SK-N-MC (cell line): ENCODE measurements at regions not wholly inside any gene's neighbourhood (a gene's known extent, or its start where the extent isn't known, plus 50 kb on each side); places are given as distances from the start of the nearest gene placed in this dataset.

Experiments
- DNase-seq: peaks from one replicate; pipeline ENCODE4 v3.0.0-alpha.2; 2011; ENCODE audit warnings: low read depth, low spot score
- H3K27ac ChIP-seq: fragments of 200-600 bp; sonication (generic); 2 replicates; pipeline ENCODE4 v1.5.1; 2016; ENCODE audit warnings: mixed run types
- H3K36me3 ChIP-seq: fragments of 200-600 bp; sonication (generic); 2 replicates; pipeline ENCODE4 v1.6.1; 2017; ENCODE audit warnings: antibody characterized with exemption, low read length, mixed read lengths; ENCODE audit not compliant: insufficient read depth
- H3K4me3 ChIP-seq: fragments of 200-600 bp; sonication (generic); 2 replicates; pipeline ENCODE4 v1.5.1; 2016
- H3K9ac ChIP-seq: fragments of 200-600 bp; sonication (generic); 2 replicates; pipeline ENCODE4 v1.8.0; 2017; ENCODE audit warnings: mixed run types, mixed read lengths; ENCODE audit not compliant: insufficient read length
- H3K9me3 ChIP-seq: fragments of 200-600 bp; sonication (generic); 2 replicates; pipeline ENCODE4 v1.6.1; 2017; ENCODE audit warnings: low read depth, mild to moderate bottlenecking, antibody characterized with exemption, low read length, moderate library complexity, mixed read lengths
- EZH2 ChIP-seq: fragments of 200-600 bp; sonication (generic); IDR thresholded peaks from one replicate; pipeline ENCODE4 v1.6.1; 2017; ENCODE audit warnings: antibody characterized with exemption
- FOXP2 ChIP-seq: optimal IDR thresholded peaks from 2 replicates; pipeline ENCODE3; 2011; ENCODE audit warnings: mild to moderate bottlenecking, moderate library complexity; ENCODE audit not compliant: insufficient read depth; ENCODE audit errors: extremely low read length, control extremely low read depth
- POLR2AphosphoS5 ChIP-seq: IDR thresholded peaks from 2 replicates; pipeline ENCODE4 v1.6.1; 2012; ENCODE audit warnings: mild to moderate bottlenecking, low read depth, low read length, borderline replicate concordance

GRCh38 chr12:24473097-24473496, 475.8 kb downstream of the BCAT1 start:
- Histone ChIP-seq H3K27ac (no peak overlapping the region), H3K9ac (no peak overlapping the region), H3K36me3 (no peaks in the 10 kb centered on the region), H3K4me3 (no peak overlapping the region), H3K9me3 (no peaks in the 10 kb centered on the region)
- DNase-seq: no peak
- TF ChIP-seq POLR2AphosphoS5: no peak
- TF ChIP-seq FOXP2: no peak
- no peak for TF ChIP-seq EZH2

GRCh38 chr12:24470050-24470449, 478.9 kb downstream of the BCAT1 start:
- no peaks in the 10 kb centered on the region for H3K36me3 ChIP-seq
- H3K27ac ChIP-seq: no peak overlapping the region
- no peak overlapping the region for H3K9ac ChIP-seq
- no peak for DNase-seq
- TF ChIP-seq FOXP2 (no peak), EZH2 (no peak), POLR2AphosphoS5 (no peak)
- no peaks in the 10 kb centered on the region for H3K9me3 ChIP-seq
- no peak overlapping the region for H3K4me3 ChIP-seq

GRCh38 chr12:24469089-24469488, 479.8 kb downstream of the BCAT1 start:
- Histone ChIP-seq H3K4me3 (no peak overlapping the region), H3K27ac (no peak overlapping the region), H3K9ac (no peak overlapping the region), H3K9me3 (no peaks in the 10 kb centered on the region), H3K36me3 (no peaks in the 10 kb centered on the region)
- DNase-seq: no peak
- TF ChIP-seq FOXP2: no peak
- TF ChIP-seq EZH2: no peak
- TF ChIP-seq POLR2AphosphoS5: no peak

- H3K36me3 ChIP-seq: no peaks in the 10 kb centered on the region
- H3K27ac ChIP-seq: no peak overlapping the region
- no peak overlapping the region for H3K9ac ChIP-seq
- no peak for DNase-seq
- no peak for TF ChIP-seq POLR2AphosphoS5
- TF ChIP-seq FOXP2: no peak
- no peak for TF ChIP-seq EZH2
- H3K9me3 ChIP-seq: no peaks in the 10 kb centered on the region
- no peak overlapping the region for H3K4me3 ChIP-seq
Observed at GRCh38 chr12:24467226-24467625, 481.7 kb downstream of the BCAT1 start.

DNA sequence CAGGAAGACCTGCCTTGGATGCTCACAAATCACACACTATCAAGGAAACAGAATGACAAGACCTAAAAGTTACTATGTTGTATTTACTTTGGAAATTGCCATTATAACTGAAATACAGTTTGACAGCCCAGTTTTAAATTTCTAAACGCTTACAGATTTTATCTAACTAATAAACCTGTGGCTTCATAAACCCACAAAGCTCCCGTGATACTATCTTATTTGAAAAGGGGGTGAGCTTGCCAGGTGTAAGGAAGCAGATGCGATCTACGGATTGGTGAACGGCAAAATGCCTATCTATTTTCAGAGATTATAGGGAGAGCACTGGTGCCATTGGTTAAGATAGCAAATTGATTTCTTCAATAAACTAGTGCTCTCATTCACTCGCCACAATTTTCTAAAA, 485.5 kb downstream of the BCAT1 start:
- no peak for DNase-seq
- Histone ChIP-seq H3K36me3 (no peaks in the 10 kb centered on the region), H3K4me3 (no peak overlapping the region), H3K27ac (no peak overlapping the region), H3K9ac (no peak overlapping the region), H3K9me3 (no peaks in the 10 kb centered on the region)
- TF ChIP-seq POLR2AphosphoS5 (no peak), FOXP2 (no peak), EZH2 (no peak)

- H3K9ac ChIP-seq: no peak overlapping the region
- no peaks in the 10 kb centered on the region for H3K9me3 ChIP-seq
- no peak for TF ChIP-seq EZH2
- no peak for TF ChIP-seq POLR2AphosphoS5
- TF ChIP-seq FOXP2: no peak
- DNase-seq: no peak
- no peak overlapping the region for H3K27ac ChIP-seq
- H3K36me3 ChIP-seq: no peaks in the 10 kb centered on the region
- H3K4me3 ChIP-seq: no peak overlapping the region
Observed at GRCh38 chr12:24462946-24463345, 486.0 kb downstream of the BCAT1 start.

DNA sequence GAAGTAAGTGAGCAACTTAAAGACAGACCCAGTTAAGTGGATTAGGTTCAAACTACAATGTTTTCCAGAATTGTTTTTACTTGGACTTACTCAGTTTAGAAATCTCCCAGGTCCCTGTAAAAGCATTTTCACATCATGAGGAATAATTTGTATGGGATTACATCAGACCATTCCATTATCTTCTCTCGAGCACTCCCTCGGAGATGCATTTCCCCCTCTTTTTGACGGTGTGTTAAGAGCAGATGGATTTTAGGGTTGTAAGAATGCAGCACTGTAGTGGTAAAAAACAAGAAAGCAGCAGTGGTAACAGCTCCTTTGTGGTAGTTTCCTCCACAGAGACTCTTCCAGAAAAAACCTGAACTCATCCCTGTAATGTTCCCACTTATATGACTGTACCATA, 488.4 kb downstream of the BCAT1 start:
- no peak overlapping the region for H3K9ac ChIP-seq
- no peak for TF ChIP-seq POLR2AphosphoS5
- TF ChIP-seq EZH2: no peak
- no peak for TF ChIP-seq FOXP2
- no peak overlapping the region for H3K4me3 ChIP-seq
- DNase-seq: no peak
- H3K36me3 ChIP-seq: no peaks in the 10 kb centered on the region
- H3K27ac ChIP-seq: no peak overlapping the region
- H3K9me3 ChIP-seq: no peaks in the 10 kb centered on the region

GRCh38 chr12:24460099-24460498, 488.8 kb downstream of the BCAT1 start:
- Histone ChIP-seq H3K27ac (no peak overlapping the region), H3K9ac (no peak overlapping the region), H3K4me3 (no peak overlapping the region), H3K36me3 (no peaks in the 10 kb centered on the region), H3K9me3 (no peaks in the 10 kb centered on the region)
- no peak for DNase-seq
- TF ChIP-seq EZH2: no peak
- TF ChIP-seq FOXP2: no peak
- TF ChIP-seq POLR2AphosphoS5: no peak

DNA sequence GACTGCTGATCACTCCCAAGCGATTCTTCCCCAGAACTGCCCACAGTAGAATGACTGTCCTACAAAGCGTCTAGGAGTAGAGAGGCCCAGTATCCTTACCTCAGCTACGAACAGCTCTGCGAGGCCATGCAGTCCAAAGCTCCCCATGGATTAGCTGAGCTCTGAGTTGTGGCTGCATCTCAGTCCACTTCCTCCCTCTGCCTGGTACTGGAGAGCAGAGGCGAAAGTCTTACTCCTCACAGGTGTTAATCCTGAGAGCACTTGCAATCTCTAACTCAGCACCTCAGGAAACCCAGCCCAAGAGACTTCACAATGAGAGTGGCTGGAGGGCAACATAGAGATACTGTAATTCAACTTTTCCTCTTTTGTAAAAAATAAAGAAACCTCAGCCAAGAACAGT, 493.1 kb downstream of the BCAT1 start:
- no peak overlapping the region for H3K9ac ChIP-seq
- TF ChIP-seq FOXP2: no peak
- no peak for TF ChIP-seq POLR2AphosphoS5
- no peak for TF ChIP-seq EZH2
- no peaks in the 10 kb centered on the region for H3K9me3 ChIP-seq
- no peak overlapping the region for H3K4me3 ChIP-seq
- DNase-seq: no peak
- no peaks in the 10 kb centered on the region for H3K36me3 ChIP-seq
- H3K27ac ChIP-seq: no peak overlapping the region

- no peak overlapping the region for H3K27ac ChIP-seq
- no peak overlapping the region for H3K9ac ChIP-seq
- TF ChIP-seq FOXP2 (no peak), EZH2 (no peak), POLR2AphosphoS5 (no peak)
- no peak for DNase-seq
- H3K36me3 ChIP-seq: no peaks in the 10 kb centered on the region
- no peaks in the 10 kb centered on the region for H3K9me3 ChIP-seq
- no peak overlapping the region for H3K4me3 ChIP-seq
Observed at GRCh38 chr12:24447678-24448077, 498.2 kb upstream of the SOX5 start.
